Uterus (tissue), 3 donors: ENCODE measurements at regions not wholly inside any gene's neighbourhood (a gene's known extent, or its start where the extent isn't known, plus 50 kb on each side); places are given as distances from the start of the nearest gene placed in this dataset.

Source experiments
- DNase-seq, 2 donors: peaks; one replicate each; pipeline ENCODE4 v3.0.0-alpha.2; 2019 to 2020
- H3K27ac ChIP-seq, 2 donors: fragments of 200-600 bp; sonication (generic); 1 replicate in 1 of 2; 2 replicates in 1 of 2; pipeline ENCODE4 v1.5.1; 2016 to 2018
- H3K27me3 ChIP-seq, 2 donors: fragments of 200-600 bp; sonication (generic); one replicate each; pipeline ENCODE4 v1.5.1; 2018 to 2019; ENCODE audit warnings: control low read depth in 1 of 2
- H3K36me3 ChIP-seq, 2 donors: fragments of 200-600 bp; sonication (generic); one replicate each; pipeline ENCODE4 v1.5.1; 2019; ENCODE audit warnings: control low read depth in 1 of 2
- H3K4me1 ChIP-seq, 2 donors: fragments of 200-600 bp; sonication (generic); one replicate each; pipeline ENCODE4 v1.5.1; 2018 to 2019; ENCODE audit warnings: control low read depth in 1 of 2
- H3K4me3 ChIP-seq, 2 donors: fragments of 200-600 bp; sonication (generic); 1 replicate in 1 of 2; 2 replicates in 1 of 2; pipeline ENCODE4 v1.5.1; 2018 to 2019; ENCODE audit warnings: mild to moderate bottlenecking in 1 of 2
- H3K9me3 ChIP-seq, 2 donors: fragments of 200-600 bp; sonication (generic); one replicate each; pipeline ENCODE4 v1.5.1; 2019; ENCODE audit warnings: control low read depth in 1 of 2
- CTCF ChIP-seq, 4 experiments: fragments of 200-600 bp in 2 of 4; fragments of 450-650 bp in 2 of 4; sonication (generic) in 2 of 4; IDR thresholded peaks; one replicate each; pipeline ENCODE4 v1.5.1; 2016 to 2019; ENCODE audit warnings: antibody characterized with exemption in 4 of 4, mild to moderate bottlenecking in 2 of 4, moderate library complexity in 1 of 4
- POLR2A ChIP-seq, 2 donors: fragments of 450-650 bp; IDR thresholded peaks; one replicate each; pipeline ENCODE4 v1.6.1; 2016; ENCODE audit warnings: antibody characterized with exemption in 2 of 2, mild to moderate bottlenecking in 1 of 2, moderate library complexity in 1 of 2
- intact Hi-C: fragments of 100-400 bp; cut with DNase I; formaldehyde crosslinking; loops from one replicate; pipeline ENCODE4 v1.15.1; 2023; ENCODE audit warnings: low total_unique reads
- donor health status: DM: yes; HTN: yes; CAD: no.

GRCh38 chr14:44166611-44167010 lies 340.5 kb downstream of the FSCB start:
- H3K27ac ChIP-seq: no peak overlapping the region
- DNase-seq: no peak
- H3K4me1 ChIP-seq: no peaks in the 10 kb centered on the region
- H3K9me3 ChIP-seq: no peaks in the 10 kb centered on the region
- no peaks in the 10 kb centered on the region for H3K36me3 ChIP-seq
- intact Hi-C loops: no loop called here
- no peak for TF ChIP-seq POLR2A (IDR thresholded peaks at IDR 0.05)
- no peak for TF ChIP-seq CTCF (IDR thresholded peaks at IDR 0.05)
- H3K4me3 ChIP-seq: no peak overlapping the region
- H3K27me3 ChIP-seq: no peaks in the 10 kb centered on the region

GRCh38 chr14:44165936-44166335 lies 341.1 kb downstream of the FSCB start:
- intact Hi-C loops: no loop called here
- no peak overlapping the region for H3K4me3 ChIP-seq
- no peak overlapping the region for H3K27ac ChIP-seq
- no peaks in the 10 kb centered on the region for H3K36me3 ChIP-seq
- no peaks in the 10 kb centered on the region for H3K4me1 ChIP-seq
- H3K27me3 ChIP-seq: no peaks in the 10 kb centered on the region
- DNase-seq: no peak
- TF ChIP-seq CTCF (IDR thresholded peaks at IDR 0.05) (no peak), POLR2A (IDR thresholded peaks at IDR 0.05) (no peak)
- no peaks in the 10 kb centered on the region for H3K9me3 ChIP-seq

GRCh38 chr14:44165286-44165685 lies 341.8 kb downstream of the FSCB start:
- intact Hi-C loops: no loop called here
- no peak for TF ChIP-seq POLR2A (IDR thresholded peaks at IDR 0.05)
- TF ChIP-seq CTCF (IDR thresholded peaks at IDR 0.05): no peak
- Histone ChIP-seq H3K36me3 (no peaks in the 10 kb centered on the region), H3K27ac (no peak overlapping the region), H3K4me3 (no peak overlapping the region), H3K9me3 (no peaks in the 10 kb centered on the region), H3K4me1 (no peaks in the 10 kb centered on the region), H3K27me3 (no peaks in the 10 kb centered on the region)
- DNase-seq: no peak

GRCh38 chr14:44163946-44164345 lies 343.1 kb downstream of the FSCB start:
- intact Hi-C loops: no loop called here
- H3K4me1 ChIP-seq: no peaks in the 10 kb centered on the region
- H3K27ac ChIP-seq: no peak overlapping the region
- TF ChIP-seq CTCF (IDR thresholded peaks at IDR 0.05) (no peak), POLR2A (IDR thresholded peaks at IDR 0.05) (no peak)
- no peaks in the 10 kb centered on the region for H3K9me3 ChIP-seq
- no peak overlapping the region for H3K4me3 ChIP-seq
- no peaks in the 10 kb centered on the region for H3K27me3 ChIP-seq
- DNase-seq: no peak
- H3K36me3 ChIP-seq: no peaks in the 10 kb centered on the region

GRCh38 chr14:44162197-44162596 lies 344.9 kb downstream of the FSCB start:
- Histone ChIP-seq H3K36me3 (no peaks in the 10 kb centered on the region), H3K27ac (no peak overlapping the region), H3K4me3 (no peak overlapping the region), H3K4me1 (no peaks in the 10 kb centered on the region), H3K27me3 (no peaks in the 10 kb centered on the region), H3K9me3 (no peaks in the 10 kb centered on the region)
- TF ChIP-seq CTCF (IDR thresholded peaks at IDR 0.05) (no peak), POLR2A (IDR thresholded peaks at IDR 0.05) (no peak)
- intact Hi-C loops: no loop called here
- DNase-seq: no peak
